ENCODE measurements at regions not wholly inside any gene's neighbourhood (a gene's known extent, or its start where the extent isn't known, plus 50 kb on each side); places are given as distances from the start of the nearest gene placed in this dataset.

DNA sequence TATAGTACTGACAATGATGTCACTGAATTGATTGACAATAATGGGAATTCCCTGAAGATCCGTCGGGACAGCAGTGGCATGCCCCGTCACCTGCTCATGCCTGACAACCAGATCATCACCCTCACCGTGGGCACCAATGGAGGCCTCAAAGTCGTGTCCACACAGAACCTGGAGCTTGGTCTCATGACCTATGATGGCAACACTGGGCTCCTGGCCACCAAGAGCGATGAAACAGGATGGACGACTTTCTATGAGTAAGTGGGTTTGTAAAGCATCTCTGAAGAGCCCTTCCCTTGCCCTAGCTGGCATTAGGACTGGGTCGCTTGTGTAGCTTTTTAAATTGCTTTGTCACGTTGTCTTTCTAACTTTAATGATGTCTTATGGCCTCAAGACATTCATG, 72.7 kb upstream of the WWC1 start:
- no peak overlapping the region for H3K27ac ChIP-seq
- H3K27me3 ChIP-seq = no peaks in the 10 kb centered on the region
- no peak for DNase-seq
- H3K9me3 ChIP-seq (replicated peaks in 1 of 3) = no peaks in the 10 kb centered on the region
- intact Hi-C loops (cut with DNase I) = no loop called here
- TF ChIP-seq POLR2A (IDR thresholded peaks at IDR 0.05) = no peak
- TF ChIP-seq, protein P1, sequence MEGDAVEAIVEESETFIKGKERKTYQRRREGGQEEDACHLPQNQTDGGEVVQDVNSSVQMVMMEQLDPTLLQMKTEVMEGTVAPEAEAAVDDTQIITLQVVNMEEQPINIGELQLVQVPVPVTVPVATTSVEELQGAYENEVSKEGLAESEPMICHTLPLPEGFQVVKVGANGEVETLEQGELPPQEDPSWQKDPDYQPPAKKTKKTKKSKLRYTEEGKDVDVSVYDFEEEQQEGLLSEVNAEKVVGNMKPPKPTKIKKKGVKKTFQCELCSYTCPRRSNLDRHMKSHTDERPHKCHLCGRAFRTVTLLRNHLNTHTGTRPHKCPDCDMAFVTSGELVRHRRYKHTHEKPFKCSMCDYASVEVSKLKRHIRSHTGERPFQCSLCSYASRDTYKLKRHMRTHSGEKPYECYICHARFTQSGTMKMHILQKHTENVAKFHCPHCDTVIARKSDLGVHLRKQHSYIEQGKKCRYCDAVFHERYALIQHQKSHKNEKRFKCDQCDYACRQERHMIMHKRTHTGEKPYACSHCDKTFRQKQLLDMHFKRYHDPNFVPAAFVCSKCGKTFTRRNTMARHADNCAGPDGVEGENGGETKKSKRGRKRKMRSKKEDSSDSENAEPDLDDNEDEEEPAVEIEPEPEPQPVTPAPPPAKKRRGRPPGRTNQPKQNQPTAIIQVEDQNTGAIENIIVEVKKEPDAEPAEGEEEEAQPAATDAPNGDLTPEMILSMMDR (IDR thresholded peaks at IDR 0.05) = no peak
- 60 to 78% (median 71%) methylated on average over 6 to 9 of the region's 9 CpGs for WGBS, 4 donors
- peaks cover 0 to 5% of the 10 kb centered on the region in 2 donors for H3K4me1 ChIP-seq (replicated peaks in 1 of 2)
- no peak overlapping the region for H3K4me3 ChIP-seq
- no peaks in the 10 kb centered on the region for H3K36me3 ChIP-seq (replicated peaks in 1 of 2)

DNA sequence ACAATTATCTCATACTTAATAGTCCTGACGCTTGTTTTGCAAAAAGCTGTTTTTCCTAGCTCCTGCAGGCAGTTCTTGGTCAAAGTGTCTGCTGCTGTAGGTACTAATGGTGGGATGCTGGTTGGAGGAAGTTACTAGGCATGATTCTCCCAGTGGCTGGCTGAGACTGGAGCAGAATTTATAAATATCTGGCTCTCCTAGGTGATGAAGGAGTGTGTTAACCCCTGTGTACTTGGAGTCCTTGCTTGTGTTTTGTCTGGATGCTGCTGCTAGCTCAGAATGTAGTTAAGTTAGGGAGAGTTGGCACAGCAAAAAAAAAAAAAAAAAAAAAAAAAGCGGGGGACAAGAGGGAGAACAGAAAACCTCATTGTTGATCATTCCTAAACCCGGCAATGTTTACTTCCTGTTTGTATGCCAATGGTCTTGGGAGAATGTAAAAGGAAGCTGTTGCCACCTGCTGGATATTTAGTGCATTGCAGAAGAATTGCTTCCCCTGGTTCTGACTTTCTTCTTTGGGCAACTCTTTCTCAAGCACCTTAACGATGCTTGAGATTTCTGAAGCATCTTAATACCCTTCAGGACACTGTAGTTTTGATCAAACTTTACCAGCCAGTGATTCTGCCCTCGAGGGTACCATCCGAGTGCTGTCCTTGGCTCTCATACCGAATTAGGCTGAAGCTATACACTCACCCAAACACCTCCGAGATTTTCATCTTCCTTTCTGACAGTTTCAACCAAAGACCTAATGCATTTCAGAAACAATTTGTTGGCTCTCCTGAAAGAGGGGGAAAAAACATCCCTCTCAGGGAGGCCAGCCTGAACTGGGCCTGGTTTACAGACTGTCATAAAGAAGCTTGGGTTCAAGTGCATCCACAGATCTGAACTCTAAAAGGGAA, 71.7 kb upstream of the WWC1 start:
- H3K36me3 ChIP-seq (replicated peaks in 1 of 2) = no peaks in the 10 kb centered on the region
- TF ChIP-seq, protein P1 (IDR thresholded peaks at IDR 0.05) = peak; percentile 81 to 92 (median 86)
- TF ChIP-seq POLR2A (IDR thresholded peaks at IDR 0.05) = no peak
- intact Hi-C loops (cut with DNase I) = loop anchor here (5.0 to 10.0 kb wide), 2 partner anchors 495 to 497 kb away; no protein-coding TSS in a partner anchor
- WGBS, 4 donors = 22 to 26% (median 24%) methylated on average over 8 of the region's 8 CpGs
- H3K27me3 ChIP-seq = no peaks in the 10 kb centered on the region
- H3K27ac ChIP-seq = no peak overlapping the region
- peak; percentile 42 to 83 (median 58) for DNase-seq
- no peaks in the 10 kb centered on the region for H3K9me3 ChIP-seq (replicated peaks in 1 of 3)
- peaks cover 0 to 5% of the 10 kb centered on the region in 2 donors for H3K4me1 ChIP-seq (replicated peaks in 1 of 2)
- H3K4me3 ChIP-seq = no peak overlapping the region

DNA sequence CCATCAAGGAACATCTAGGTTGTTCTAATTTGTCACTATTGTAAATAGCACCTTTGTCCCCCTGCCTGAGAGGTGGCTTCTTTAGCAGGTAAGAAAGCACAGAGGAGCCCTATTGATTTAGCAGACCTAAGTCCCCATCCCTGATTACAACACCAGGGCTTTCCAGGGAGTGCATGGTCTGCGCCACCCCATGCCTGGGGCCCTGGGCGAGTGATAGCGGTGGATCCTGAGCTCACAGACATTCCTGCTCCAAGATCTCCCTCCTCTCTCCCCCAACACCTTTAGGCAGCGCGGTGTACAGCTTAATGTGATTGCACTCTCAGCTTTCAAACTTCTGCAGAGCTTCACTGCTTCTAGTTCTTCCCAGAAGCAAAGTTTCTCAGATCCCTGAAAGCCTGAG, 67.4 kb upstream of the WWC1 start:
- TF ChIP-seq POLR2A (IDR thresholded peaks at IDR 0.05) = no peak
- TF ChIP-seq, protein P1 (IDR thresholded peaks at IDR 0.05) = no peak
- no peaks in the 10 kb centered on the region for H3K27me3 ChIP-seq
- no peak overlapping the region for H3K27ac ChIP-seq
- 68 to 93% (median 77%) methylated on average over 2 to 5 of the region's 5 CpGs for WGBS, 4 donors
- H3K4me1 ChIP-seq (replicated peaks in 1 of 2) = peaks cover 0 to 5% of the 10 kb centered on the region in 2 donors
- intact Hi-C loops (cut with DNase I) = loop anchor here (5.0 to 10.0 kb wide), 2 partner anchors 499 to 502 kb away; no protein-coding TSS in a partner anchor
- DNase-seq = no peak
- H3K4me3 ChIP-seq = no peak overlapping the region
- H3K36me3 ChIP-seq (replicated peaks in 1 of 2) = no peaks in the 10 kb centered on the region
- no peaks in the 10 kb centered on the region for H3K9me3 ChIP-seq (replicated peaks in 1 of 3)

DNA sequence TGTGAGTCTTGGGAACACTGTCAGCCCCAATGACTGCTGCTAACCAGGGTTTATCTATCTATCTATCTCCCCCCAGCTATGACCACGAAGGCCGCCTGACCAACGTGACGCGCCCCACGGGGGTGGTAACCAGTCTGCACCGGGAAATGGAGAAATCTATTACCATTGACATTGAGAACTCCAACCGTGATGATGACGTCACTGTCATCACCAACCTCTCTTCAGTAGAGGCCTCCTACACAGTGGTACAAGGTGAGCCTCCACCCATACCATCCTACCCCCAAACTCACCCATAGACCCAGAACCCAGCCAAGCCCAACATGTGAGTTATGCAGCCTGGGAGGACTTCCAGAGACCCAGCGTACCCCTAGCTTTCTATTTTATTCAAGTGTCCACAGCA, 65.4 kb upstream of the WWC1 start:
- H3K36me3 ChIP-seq (replicated peaks in 1 of 2) = no peaks in the 10 kb centered on the region
- DNase-seq = no peak
- H3K9me3 ChIP-seq (replicated peaks in 1 of 3) = no peaks in the 10 kb centered on the region
- no peak overlapping the region for H3K27ac ChIP-seq
- WGBS, 4 donors = 82 to 95% (median 90%) methylated on average over 7 to 10 of the region's 10 CpGs
- H3K4me1 ChIP-seq (replicated peaks in 1 of 2) = no peaks in the 10 kb centered on the region
- TF ChIP-seq, protein P1 (IDR thresholded peaks at IDR 0.05) = no peak
- no peak for TF ChIP-seq POLR2A (IDR thresholded peaks at IDR 0.05)
- no peak overlapping the region for H3K4me3 ChIP-seq
- no peaks in the 10 kb centered on the region for H3K27me3 ChIP-seq
- intact Hi-C loops (cut with DNase I) = loop anchor here in 1 of 2 donors (10.0 kb wide), 1 partner anchor 501 kb away; no protein-coding TSS in a partner anchor
